Activated T-cell treated with anti-CD3 and anti-CD28 coated beads, Interleukin-2, amount 50 U/mL, for 4 hours (primary cell): ENCODE measurements at regions not wholly inside any gene's neighbourhood (a gene's known extent, or its start where the extent isn't known, plus 50 kb on each side); places are given as distances from the start of the nearest gene placed in this dataset.

Experiments
- ATAC-seq, 2 donors: fragments of 200-7000 bp; cut with Tn5 transposase; one replicate each; pipeline ENCODE4 v1.10.0; 2021
- DNase-seq: peaks from one replicate; pipeline ENCODE4 v3.0.0-alpha.2; 2020
- H3K27me3 Mint-ChIP-seq: one replicate; pipeline ENCODE4 v1.8.0; 2021; ENCODE audit warnings: low read depth, mixed read lengths
- H3K36me3 Mint-ChIP-seq: one replicate; pipeline ENCODE4 v1.8.0; 2022; ENCODE audit warnings: mixed read lengths; ENCODE audit not compliant: insufficient read depth
- H3K4me1 Mint-ChIP-seq: one replicate; pipeline ENCODE4 v1.8.0; 2021; ENCODE audit warnings: low read depth, mixed read lengths
- H3K4me3 Mint-ChIP-seq: one replicate; pipeline ENCODE4 v1.8.0; 2021; ENCODE audit warnings: mild to moderate bottlenecking, moderate library complexity, mixed read lengths
- H3K9me3 Mint-ChIP-seq: one replicate; pipeline ENCODE4 v1.8.0; 2021; ENCODE audit warnings: mixed read lengths

- H3K4me3 Mint-ChIP-seq, result no peak overlapping the region
- no peak for ATAC-seq
These were observed 52.0 kb upstream of the CCDC160 start for GRCh38 chrX:134184936-134185335.

GRCh38 chrX:134186362-134187121 lies 50.4 kb upstream of the CCDC160 start:
- ATAC-seq, result peak; percentile 85 to 88

More at GRCh38 chrX:134184936-134185335, 52.0 kb upstream of the CCDC160 start:
- peaks cover 18% of the 10 kb centered on the region for H3K4me1 Mint-ChIP-seq
- H3K27me3 Mint-ChIP-seq, result peaks cover 5% of the 10 kb centered on the region
- H3K9me3 Mint-ChIP-seq, result no peaks in the 10 kb centered on the region
- H3K36me3 Mint-ChIP-seq, result no peaks in the 10 kb centered on the region
- no peak for DNase-seq

More at GRCh38 chrX:134186362-134187121, 50.4 kb upstream of the CCDC160 start:
- no peaks in the 10 kb centered on the region for H3K27me3 Mint-ChIP-seq
- no peaks in the 10 kb centered on the region for H3K9me3 Mint-ChIP-seq
- H3K4me3 Mint-ChIP-seq, result peak overlapping the region; percentile 46
- DNase-seq, result peak; percentile 50
- H3K4me1 Mint-ChIP-seq, result peaks cover 18% of the 10 kb centered on the region
- no peaks in the 10 kb centered on the region for H3K36me3 Mint-ChIP-seq
